ENCODE measurements at regions not wholly inside any gene's neighbourhood (a gene's known extent, or its start where the extent isn't known, plus 50 kb on each side); places are given as distances from the start of the nearest gene placed in this dataset.

GRCh38 chrX:117094149-117094548 is 631.4 kb upstream of the CT83 start:
- Histone ChIP-seq H3K27me3 (ENCODE audit: insufficient read depth) (no peaks in the 10 kb centered on the region), H3K27ac (ENCODE audit: low read depth) (no peak overlapping the region), H3K4me3 (no peak overlapping the region), H2AFZ (no peak overlapping the region), H3K36me3 (ENCODE audit: insufficient read depth) (no peaks in the 10 kb centered on the region), H3K9me2 (ENCODE audit: insufficient read depth) (no peaks in the 10 kb centered on the region), H4K20me1 (replicated peaks; ENCODE audit: insufficient read depth) (no peaks in the 10 kb centered on the region), H3K4me1 (ENCODE audit: insufficient read depth) (no peaks in the 10 kb centered on the region), H3F3A (replicated peaks; ENCODE audit: low read depth) (peaks cover 36% of the 10 kb centered on the region), H3K4me2 (no peak overlapping the region), H3K79me2 (replicated peaks; ENCODE audit: insufficient read depth) (no peaks in the 10 kb centered on the region)
- no peak for TF ChIP-seq REST (IDR thresholded peaks at IDR 0.05; ENCODE audit: unreplicated experiment)
- TF ChIP-seq STAT1 (IDR thresholded peaks at IDR 0.05; ENCODE audit: unreplicated experiment), result no peak
- no peak for TF ChIP-seq CTCF (conservative IDR thresholded peaks at IDR 0.05; ENCODE audit: low read depth in 2 of 2)
- no peak for TF ChIP-seq ZNF331 (CRISPR knock-in tag; IDR thresholded peaks at IDR 0.05; ENCODE audit: low read depth)
- no peak for TF ChIP-seq ETS1 (IDR thresholded peaks at IDR 0.05)
- TF ChIP-seq EZH2 (IDR thresholded peaks at IDR 0.05; ENCODE audit: low read depth, unreplicated experiment), result no peak
- no peak for TF ChIP-seq JUNB (IDR thresholded peaks at IDR 0.05; ENCODE audit: unreplicated experiment)
- no peak for TF ChIP-seq POLR2AphosphoS5 (IDR thresholded peaks at IDR 0.05; ENCODE audit: low read depth)
- no peak for TF ChIP-seq NANOG (IDR thresholded peaks at IDR 0.05; ENCODE audit: borderline replicate concordance)
- TF ChIP-seq, protein P1, sequence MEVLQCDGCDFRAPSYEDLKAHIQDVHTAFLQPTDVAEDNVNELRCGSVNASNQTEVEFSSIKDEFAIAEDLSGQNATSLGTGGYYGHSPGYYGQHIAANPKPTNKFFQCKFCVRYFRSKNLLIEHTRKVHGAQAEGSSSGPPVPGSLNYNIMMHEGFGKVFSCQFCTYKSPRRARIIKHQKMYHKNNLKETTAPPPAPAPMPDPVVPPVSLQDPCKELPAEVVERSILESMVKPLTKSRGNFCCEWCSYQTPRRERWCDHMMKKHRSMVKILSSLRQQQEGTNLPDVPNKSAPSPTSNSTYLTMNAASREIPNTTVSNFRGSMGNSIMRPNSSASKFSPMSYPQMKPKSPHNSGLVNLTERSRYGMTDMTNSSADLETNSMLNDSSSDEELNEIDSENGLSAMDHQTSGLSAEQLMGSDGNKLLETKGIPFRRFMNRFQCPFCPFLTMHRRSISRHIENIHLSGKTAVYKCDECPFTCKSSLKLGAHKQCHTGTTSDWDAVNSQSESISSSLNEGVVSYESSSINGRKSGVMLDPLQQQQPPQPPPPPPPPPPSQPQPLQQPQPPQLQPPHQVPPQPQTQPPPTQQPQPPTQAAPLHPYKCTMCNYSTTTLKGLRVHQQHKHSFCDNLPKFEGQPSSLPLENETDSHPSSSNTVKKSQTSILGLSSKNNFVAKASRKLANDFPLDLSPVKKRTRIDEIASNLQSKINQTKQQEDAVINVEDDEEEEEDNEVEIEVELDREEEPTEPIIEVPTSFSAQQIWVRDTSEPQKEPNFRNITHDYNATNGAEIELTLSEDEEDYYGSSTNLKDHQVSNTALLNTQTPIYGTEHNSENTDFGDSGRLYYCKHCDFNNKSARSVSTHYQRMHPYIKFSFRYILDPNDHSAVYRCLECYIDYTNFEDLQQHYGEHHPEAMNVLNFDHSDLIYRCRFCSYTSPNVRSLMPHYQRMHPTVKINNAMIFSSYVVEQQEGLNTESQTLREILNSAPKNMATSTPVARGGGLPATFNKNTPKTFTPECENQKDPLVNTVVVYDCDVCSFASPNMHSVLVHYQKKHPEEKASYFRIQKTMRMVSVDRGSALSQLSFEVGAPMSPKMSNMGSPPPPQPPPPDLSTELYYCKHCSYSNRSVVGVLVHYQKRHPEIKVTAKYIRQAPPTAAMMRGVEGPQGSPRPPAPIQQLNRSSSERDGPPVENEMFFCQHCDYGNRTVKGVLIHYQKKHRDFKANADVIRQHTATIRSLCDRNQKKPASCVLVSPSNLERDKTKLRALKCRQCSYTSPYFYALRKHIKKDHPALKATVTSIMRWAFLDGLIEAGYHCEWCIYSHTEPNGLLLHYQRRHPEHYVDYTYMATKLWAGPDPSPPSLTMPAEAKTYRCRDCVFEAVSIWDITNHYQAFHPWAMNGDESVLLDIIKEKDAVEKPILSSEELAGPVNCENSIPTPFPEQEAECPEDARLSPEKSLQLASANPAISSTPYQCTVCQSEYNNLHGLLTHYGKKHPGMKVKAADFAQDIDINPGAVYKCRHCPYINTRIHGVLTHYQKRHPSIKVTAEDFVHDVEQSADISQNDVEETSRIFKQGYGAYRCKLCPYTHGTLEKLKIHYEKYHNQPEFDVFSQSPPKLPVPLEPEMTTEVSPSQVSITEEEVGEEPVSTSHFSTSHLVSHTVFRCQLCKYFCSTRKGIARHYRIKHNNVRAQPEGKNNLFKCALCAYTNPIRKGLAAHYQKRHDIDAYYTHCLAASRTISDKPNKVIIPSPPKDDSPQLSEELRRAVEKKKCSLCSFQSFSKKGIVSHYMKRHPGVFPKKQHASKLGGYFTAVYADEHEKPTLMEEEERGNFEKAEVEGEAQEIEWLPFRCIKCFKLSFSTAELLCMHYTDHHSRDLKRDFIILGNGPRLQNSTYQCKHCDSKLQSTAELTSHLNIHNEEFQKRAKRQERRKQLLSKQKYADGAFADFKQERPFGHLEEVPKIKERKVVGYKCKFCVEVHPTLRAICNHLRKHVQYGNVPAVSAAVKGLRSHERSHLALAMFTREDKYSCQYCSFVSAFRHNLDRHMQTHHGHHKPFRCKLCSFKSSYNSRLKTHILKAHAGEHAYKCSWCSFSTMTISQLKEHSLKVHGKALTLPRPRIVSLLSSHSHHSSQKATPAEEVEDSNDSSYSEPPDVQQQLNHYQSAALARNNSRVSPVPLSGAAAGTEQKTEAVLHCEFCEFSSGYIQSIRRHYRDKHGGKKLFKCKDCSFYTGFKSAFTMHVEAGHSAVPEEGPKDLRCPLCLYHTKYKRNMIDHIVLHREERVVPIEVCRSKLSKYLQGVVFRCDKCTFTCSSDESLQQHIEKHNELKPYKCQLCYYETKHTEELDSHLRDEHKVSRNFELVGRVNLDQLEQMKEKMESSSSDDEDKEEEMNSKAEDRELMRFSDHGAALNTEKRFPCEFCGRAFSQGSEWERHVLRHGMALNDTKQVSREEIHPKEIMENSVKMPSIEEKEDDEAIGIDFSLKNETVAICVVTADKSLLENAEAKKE (CRISPR knock-in tag; IDR thresholded peaks at IDR 0.05), result no peak
- no peak for TF ChIP-seq EZH2phosphoT487 (IDR thresholded peaks at IDR 0.05; ENCODE audit: unreplicated experiment)
- TF ChIP-seq CREB1 (CRISPR knock-in tag; IDR thresholded peaks at IDR 0.05; ENCODE audit: low read depth), result no peak
- Mint-ChIP-seq H3K9me3 (peaks cover 6% of the 10 kb centered on the region; the same call in 2 of the 3 replicates), H3K27me3 (ENCODE audit: insufficient read depth, low read depth, poor library complexity) (no peaks in the 10 kb centered on the region), H3K27ac (no peak overlapping the region), H3K36me3 (ENCODE audit: low read depth) (no peaks in the 10 kb centered on the region), H3K4me3 (no peak overlapping the region), H3K4me1 (no peaks in the 10 kb centered on the region)
- no peak for DNase-seq (ENCODE audit: low spot score)
- ATAC-seq, result no peak
